ENCODE measurements at regions not wholly inside any gene's neighbourhood (a gene's known extent, or its start where the extent isn't known, plus 50 kb on each side); places are given as distances from the start of the nearest gene placed in this dataset.

DNA sequence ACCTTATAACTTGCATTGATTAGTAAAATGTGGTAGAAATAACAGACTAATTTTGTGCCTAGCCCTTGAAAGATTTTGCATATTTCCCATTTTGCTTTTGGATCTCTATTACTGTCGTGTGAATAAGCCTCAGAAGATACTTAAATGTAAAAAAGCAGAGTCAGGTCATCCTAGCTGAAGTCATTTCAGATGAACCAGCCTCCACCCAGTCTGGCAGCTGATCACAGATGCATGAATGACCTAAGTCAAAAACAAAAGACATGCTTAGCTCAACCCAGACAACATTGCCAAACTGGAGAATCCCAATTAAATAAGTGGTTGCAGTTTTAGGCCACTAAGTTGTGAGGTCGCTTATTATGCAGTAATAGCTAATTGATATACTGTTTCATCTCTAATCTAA is 349.9 kb downstream of the C12orf50 start:
- Mint-ChIP-seq H3K27me3 (ENCODE audit: insufficient read depth, low read depth) (no peaks in the 10 kb centered on the region), H3K4me1 (no peaks in the 10 kb centered on the region), H3K36me3 (no peaks in the 10 kb centered on the region), H3K4me3 (no peak overlapping the region), H3K9me3 (no peaks in the 10 kb centered on the region), H3K27ac (no peak overlapping the region)
- Histone ChIP-seq H3K36me3 (no peaks in the 10 kb centered on the region), H3K27me3 (no peaks in the 10 kb centered on the region), H4K20me1 (ENCODE audit: low read depth) (no peaks in the 10 kb centered on the region), H3K27ac (no peak overlapping the region), H3K9ac (no peak overlapping the region), H3F3A (ENCODE audit: low read depth) (no peaks in the 10 kb centered on the region), H3K79me2 (ENCODE audit: low read depth) (no peaks in the 10 kb centered on the region), H3K4me2 (no peak overlapping the region), H3K4me3 (no peak overlapping the region), H3K4me1 (no peaks in the 10 kb centered on the region), H3K9me3 (ENCODE audit: low read depth) (no peaks in the 10 kb centered on the region), H2AFZ (replicated peaks) (no peak overlapping the region)
- TF ChIP-seq EZH2 (IDR thresholded peaks at IDR 0.05) (no peak), EZH2phosphoT487 (IDR thresholded peaks at IDR 0.05) (no peak)
- TF ChIP-seq, protein P1, sequence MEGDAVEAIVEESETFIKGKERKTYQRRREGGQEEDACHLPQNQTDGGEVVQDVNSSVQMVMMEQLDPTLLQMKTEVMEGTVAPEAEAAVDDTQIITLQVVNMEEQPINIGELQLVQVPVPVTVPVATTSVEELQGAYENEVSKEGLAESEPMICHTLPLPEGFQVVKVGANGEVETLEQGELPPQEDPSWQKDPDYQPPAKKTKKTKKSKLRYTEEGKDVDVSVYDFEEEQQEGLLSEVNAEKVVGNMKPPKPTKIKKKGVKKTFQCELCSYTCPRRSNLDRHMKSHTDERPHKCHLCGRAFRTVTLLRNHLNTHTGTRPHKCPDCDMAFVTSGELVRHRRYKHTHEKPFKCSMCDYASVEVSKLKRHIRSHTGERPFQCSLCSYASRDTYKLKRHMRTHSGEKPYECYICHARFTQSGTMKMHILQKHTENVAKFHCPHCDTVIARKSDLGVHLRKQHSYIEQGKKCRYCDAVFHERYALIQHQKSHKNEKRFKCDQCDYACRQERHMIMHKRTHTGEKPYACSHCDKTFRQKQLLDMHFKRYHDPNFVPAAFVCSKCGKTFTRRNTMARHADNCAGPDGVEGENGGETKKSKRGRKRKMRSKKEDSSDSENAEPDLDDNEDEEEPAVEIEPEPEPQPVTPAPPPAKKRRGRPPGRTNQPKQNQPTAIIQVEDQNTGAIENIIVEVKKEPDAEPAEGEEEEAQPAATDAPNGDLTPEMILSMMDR (IDR thresholded peaks at IDR 0.05) = no peak
- peak; percentile 29 for DNase-seq (ENCODE audit: low spot score)

DNA sequence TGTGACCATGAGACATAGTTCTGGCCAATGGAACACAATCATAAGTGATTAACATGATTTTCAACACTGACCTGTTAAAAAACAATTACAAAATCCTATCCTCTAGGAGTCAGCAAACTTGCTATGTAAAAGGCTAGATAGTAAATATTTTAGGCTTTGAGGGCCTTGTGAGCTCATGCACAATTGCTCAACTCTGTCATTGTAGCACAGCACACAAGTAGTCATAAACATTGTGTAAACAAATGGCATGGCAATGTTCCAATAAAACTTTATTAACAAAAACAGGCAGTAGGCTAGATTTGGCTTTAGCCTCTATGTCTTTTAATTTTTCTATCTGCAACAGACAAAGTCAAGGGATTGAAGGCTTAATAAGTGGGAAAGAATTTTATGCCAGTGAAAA is 350.7 kb downstream of the C12orf50 start:
- Mint-ChIP-seq H3K4me3 (no peak overlapping the region), H3K27ac (no peak overlapping the region), H3K27me3 (ENCODE audit: insufficient read depth, low read depth) (no peaks in the 10 kb centered on the region), H3K36me3 (no peaks in the 10 kb centered on the region), H3K4me1 (no peaks in the 10 kb centered on the region), H3K9me3 (no peaks in the 10 kb centered on the region)
- TF ChIP-seq EZH2phosphoT487 (IDR thresholded peaks at IDR 0.05) (no peak), EZH2 (IDR thresholded peaks at IDR 0.05) (no peak)
- TF ChIP-seq, protein P1 (IDR thresholded peaks at IDR 0.05) = no peak
- H2AFZ ChIP-seq (replicated peaks) = no peak overlapping the region
- H3F3A ChIP-seq (ENCODE audit: low read depth) = no peaks in the 10 kb centered on the region
- no peaks in the 10 kb centered on the region for H3K9me3 ChIP-seq (ENCODE audit: low read depth)
- no peak for DNase-seq (ENCODE audit: low spot score)
- H4K20me1 ChIP-seq (ENCODE audit: low read depth) = no peaks in the 10 kb centered on the region
- H3K79me2 ChIP-seq (ENCODE audit: low read depth) = no peaks in the 10 kb centered on the region
- no peak overlapping the region for H3K9ac ChIP-seq
- H3K4me2 ChIP-seq = no peak overlapping the region
- no peak overlapping the region for H3K4me3 ChIP-seq
- no peaks in the 10 kb centered on the region for H3K27me3 ChIP-seq
- H3K36me3 ChIP-seq = no peaks in the 10 kb centered on the region
- no peak overlapping the region for H3K27ac ChIP-seq
- H3K4me1 ChIP-seq = no peaks in the 10 kb centered on the region

DNA sequence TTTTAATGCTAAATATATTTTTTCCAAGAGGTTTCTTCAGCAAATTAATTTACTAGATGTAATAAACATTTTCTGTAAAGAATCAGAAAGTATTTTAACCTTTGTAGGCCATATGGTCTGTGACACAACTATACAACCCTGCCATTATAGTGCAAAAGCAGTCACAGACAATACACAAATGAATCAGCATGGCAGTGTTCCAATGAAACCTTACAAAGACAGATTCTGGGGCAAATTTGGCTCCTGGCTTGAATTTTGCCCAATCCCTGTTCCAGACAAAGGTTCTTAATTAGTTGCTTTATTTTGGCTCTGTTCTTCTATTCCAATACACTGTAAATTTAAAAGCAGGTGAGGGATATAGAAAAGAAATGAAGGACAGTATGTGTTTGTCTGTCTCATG is 352.5 kb downstream of the C12orf50 start:
- Mint-ChIP-seq H3K4me3 (no peak overlapping the region), H3K9me3 (no peaks in the 10 kb centered on the region), H3K27me3 (ENCODE audit: insufficient read depth, low read depth) (no peaks in the 10 kb centered on the region), H3K27ac (no peak overlapping the region), H3K36me3 (no peaks in the 10 kb centered on the region), H3K4me1 (no peaks in the 10 kb centered on the region)
- Histone ChIP-seq H3K36me3 (no peaks in the 10 kb centered on the region), H3K4me3 (no peak overlapping the region), H3K4me2 (no peak overlapping the region), H3F3A (ENCODE audit: low read depth) (no peaks in the 10 kb centered on the region), H3K27me3 (no peaks in the 10 kb centered on the region), H3K4me1 (no peaks in the 10 kb centered on the region), H3K79me2 (ENCODE audit: low read depth) (no peaks in the 10 kb centered on the region), H3K9ac (no peak overlapping the region), H2AFZ (replicated peaks) (peak overlapping the region; percentile 61), H3K27ac (no peak overlapping the region), H4K20me1 (ENCODE audit: low read depth) (no peaks in the 10 kb centered on the region), H3K9me3 (ENCODE audit: low read depth) (no peaks in the 10 kb centered on the region)
- TF ChIP-seq EZH2 (IDR thresholded peaks at IDR 0.05) (no peak), EZH2phosphoT487 (IDR thresholded peaks at IDR 0.05) (no peak)
- TF ChIP-seq, protein P1 (IDR thresholded peaks at IDR 0.05) = no peak
- DNase-seq (ENCODE audit: low spot score) = no peak
